Mesendoderm (in vitro differentiated cells): ENCODE measurements at regions not wholly inside any gene's neighbourhood (a gene's known extent, or its start where the extent isn't known, plus 50 kb on each side); places are given as distances from the start of the nearest gene placed in this dataset.
A peak's percentile ranks its signal among the peaks of the same experiment; 100 is the strongest.

Experiments used
- DNase-seq: peaks from one replicate; pipeline ENCODE4 v3.0.0; 2013
- H2AK5ac ChIP-seq: 2 replicates; pipeline ENCODE4 v1.6.1; 2013; ENCODE audit warnings: low read length, inconsistent platforms
- H2BK120ac ChIP-seq: 2 replicates; pipeline ENCODE4 v1.6.1; 2013; ENCODE audit warnings: low read depth, mild to moderate bottlenecking, low read length, moderate library complexity, mixed read lengths
- H2BK15ac ChIP-seq: replicated peaks from 2 replicates; pipeline ENCODE4 v1.6.1; 2013; ENCODE audit warnings: low read depth, mild to moderate bottlenecking, moderate library complexity
- H2BK5ac ChIP-seq: 2 replicates; pipeline ENCODE4 v1.6.1; 2013; ENCODE audit warnings: low read length, inconsistent platforms
- H3K18ac ChIP-seq: 2 replicates; pipeline ENCODE4 v1.6.1; 2013; ENCODE audit warnings: mild to moderate bottlenecking, low read length, mixed read lengths
- H3K23ac ChIP-seq: one replicate; pipeline ENCODE4 v1.6.1; 2013; ENCODE audit warnings: low read length
- H3K27ac ChIP-seq: 2 replicates; pipeline ENCODE4 v1.5.1; 2013; ENCODE audit warnings: low read depth, mild to moderate bottlenecking, inconsistent platforms, low read length, moderate library complexity
- H3K27me3 ChIP-seq: 2 replicates; pipeline ENCODE4 v1.6.1; 2013; ENCODE audit warnings: low read length, control low read depth, mild to moderate bottlenecking, inconsistent platforms; ENCODE audit not compliant: insufficient read depth, poor library complexity
- H3K36me3 ChIP-seq: 2 replicates; pipeline ENCODE4 v1.6.1; 2013; ENCODE audit warnings: low read length, inconsistent platforms; ENCODE audit not compliant: control insufficient read depth, insufficient read depth
- H3K4ac ChIP-seq: one replicate; pipeline ENCODE4 v1.6.1; 2013; ENCODE audit warnings: low read depth, mild to moderate bottlenecking, low read length, moderate library complexity
- H3K4me1 ChIP-seq: 2 replicates; pipeline ENCODE4 v1.6.1; 2013; ENCODE audit warnings: low read depth, low read length, inconsistent platforms; ENCODE audit not compliant: control insufficient read depth
- H3K4me2 ChIP-seq: 2 replicates; pipeline ENCODE4 v1.6.1; 2013; ENCODE audit warnings: low read length
- H3K4me3 ChIP-seq: 2 replicates; pipeline ENCODE4 v1.5.1; 2013; ENCODE audit warnings: mild to moderate bottlenecking, low read length
- H3K56ac ChIP-seq: one replicate; pipeline ENCODE4 v1.6.1; 2013; ENCODE audit warnings: low read length
- H3K79me1 ChIP-seq: 2 replicates; pipeline ENCODE4 v1.6.1; 2013; ENCODE audit warnings: low read length, inconsistent platforms
- H3K79me2 ChIP-seq: 2 replicates; pipeline ENCODE4 v1.6.1; 2013; ENCODE audit warnings: mild to moderate bottlenecking, low read length; ENCODE audit not compliant: control insufficient read depth, insufficient read depth
- H3K9ac ChIP-seq: 2 replicates; pipeline ENCODE4 v1.6.1; 2013; ENCODE audit warnings: low read length, inconsistent platforms
- H4K5ac ChIP-seq: one replicate; pipeline ENCODE4 v1.6.1; 2013; ENCODE audit warnings: low read length
- H4K8ac ChIP-seq: one replicate; pipeline ENCODE4 v1.6.1; 2013; ENCODE audit warnings: low read depth, mild to moderate bottlenecking, control low read depth, low read length, moderate library complexity
- whole genome bisulfite sequencing: extraction: QIAGEN DNeasy Blood & Tissue Kit; methylation state at CpG from one replicate; pipeline ENCODE4 v1.1.7; 2013; ENCODE audit warnings: low lambda C conversion rate, missing lambda C conversion rate; ENCODE audit not compliant: insufficient coverage; ENCODE audit errors: extremely low coverage; 5-methylcytosine and 5-hydroxymethylcytosine counted together

- peak overlapping the region; percentile 60 for H3K18ac ChIP-seq
Measured at GRCh38 chr3:94249491-94250079, 186.7 kb downstream of the NSUN3 start.

GRCh38 chr3:94251566-94251965 lies 188.7 kb downstream of the NSUN3 start:
- Histone ChIP-seq H3K18ac (no peak overlapping the region), H4K8ac (no peak overlapping the region), H3K56ac (peak overlapping the region; percentile 72), H3K36me3 (no peaks in the 10 kb centered on the region), H2BK120ac (no peak overlapping the region), H3K9ac (no peak overlapping the region), H3K4me1 (peaks cover 7% of the 10 kb centered on the region), H3K4me3 (no peak overlapping the region), H3K23ac (no peak overlapping the region), H2BK5ac (peak overlapping the region; percentile 52), H2AK5ac (no peak overlapping the region), H3K4ac (no peak overlapping the region), H3K79me2 (no peaks in the 10 kb centered on the region), H3K27ac (no peak overlapping the region), H3K79me1 (no peaks in the 10 kb centered on the region), H2BK15ac (no peak overlapping the region), H3K4me2 (no peak overlapping the region), H4K5ac (no peak overlapping the region), H3K27me3 (no peaks in the 10 kb centered on the region)
- WGBS = no CpG with 5 or more reads among the region's 1 CpG
- no peak for DNase-seq

More at GRCh38 chr3:94249491-94250079, 186.7 kb downstream of the NSUN3 start:
- no peak overlapping the region for H2BK15ac ChIP-seq
- no peak overlapping the region for H3K23ac ChIP-seq
- peak overlapping the region; percentile 77 for H2BK5ac ChIP-seq
- H3K79me1 ChIP-seq = no peaks in the 10 kb centered on the region
- H3K4me3 ChIP-seq = no peak overlapping the region
- no peak overlapping the region for H2BK120ac ChIP-seq
- WGBS = no CpG with 5 or more reads among the region's 5 CpGs
- H3K9ac ChIP-seq = peak overlapping the region; percentile 37
- peak overlapping the region; percentile 66 for H3K56ac ChIP-seq
- peak overlapping the region; percentile 6 for H3K4ac ChIP-seq
- H3K27me3 ChIP-seq = no peaks in the 10 kb centered on the region
- H3K4me1 ChIP-seq = peaks cover 3% of the 10 kb centered on the region
- H3K79me2 ChIP-seq = no peaks in the 10 kb centered on the region
- no peak overlapping the region for H3K27ac ChIP-seq
- no peak overlapping the region for H4K8ac ChIP-seq
- H4K5ac ChIP-seq = no peak overlapping the region
- H3K4me2 ChIP-seq = no peak overlapping the region
- H2AK5ac ChIP-seq = no peak overlapping the region
- H3K36me3 ChIP-seq = no peaks in the 10 kb centered on the region
- peak; percentile 88 for DNase-seq

GRCh38 chr3:94252316-94252715 lies 189.5 kb downstream of the NSUN3 start:
- no peak overlapping the region for H2BK15ac ChIP-seq
- no peak overlapping the region for H3K4me2 ChIP-seq
- no peaks in the 10 kb centered on the region for H3K27me3 ChIP-seq
- peaks cover 7% of the 10 kb centered on the region for H3K4me1 ChIP-seq
- peak overlapping the region; percentile 4 for H3K9ac ChIP-seq
- no peak overlapping the region for H3K4me3 ChIP-seq
- H3K56ac ChIP-seq = peak overlapping the region; percentile 72
- no peak overlapping the region for H4K8ac ChIP-seq
- no CpG with 5 or more reads among the region's 1 CpG for WGBS
- peak overlapping the region; percentile 79 for H3K4ac ChIP-seq
- peak overlapping the region; percentile 74 for H2BK120ac ChIP-seq
- H4K5ac ChIP-seq = no peak overlapping the region
- H3K23ac ChIP-seq = no peak overlapping the region
- H3K79me1 ChIP-seq = no peaks in the 10 kb centered on the region
- DNase-seq = peak; percentile 85
- no peak overlapping the region for H2AK5ac ChIP-seq
- no peaks in the 10 kb centered on the region for H3K36me3 ChIP-seq
- peak overlapping the region; percentile 52 for H3K27ac ChIP-seq
- peak overlapping the region; percentile 76 for H3K18ac ChIP-seq
- H2BK5ac ChIP-seq = peak overlapping the region; percentile 92
- no peaks in the 10 kb centered on the region for H3K79me2 ChIP-seq

- peak; percentile 95 for DNase-seq
- H2BK5ac ChIP-seq = peak overlapping the region; percentile 61
- no peaks in the 10 kb centered on the region for H3K27me3 ChIP-seq
- no peaks in the 10 kb centered on the region for H3K36me3 ChIP-seq
- peak overlapping the region; percentile 3 for H3K9ac ChIP-seq
- H3K4me2 ChIP-seq = no peak overlapping the region
- H3K23ac ChIP-seq = no peak overlapping the region
- no peak overlapping the region for H2BK120ac ChIP-seq
- H2AK5ac ChIP-seq = no peak overlapping the region
- H3K4ac ChIP-seq = peak overlapping the region; percentile 96
- peak overlapping the region; percentile 54 for H3K56ac ChIP-seq
- H3K27ac ChIP-seq = peak overlapping the region; percentile 60
- no peak overlapping the region for H3K4me3 ChIP-seq
- H3K4me1 ChIP-seq = peaks cover 10% of the 10 kb centered on the region
- H3K18ac ChIP-seq = peak overlapping the region; percentile 99
- no peaks in the 10 kb centered on the region for H3K79me2 ChIP-seq
- no CpG with 5 or more reads among the region's 5 CpGs for WGBS
- H2BK15ac ChIP-seq = peak overlapping the region; percentile 97
- no peak overlapping the region for H4K5ac ChIP-seq
- H4K8ac ChIP-seq = no peak overlapping the region
- H3K79me1 ChIP-seq = no peaks in the 10 kb centered on the region
Measured at GRCh38 chr3:94256888-94257813, 194.3 kb downstream of the NSUN3 start.

GRCh38 chr3:94258851-94259250 lies 196.0 kb downstream of the NSUN3 start:
- H3K56ac ChIP-seq = peak overlapping the region; percentile 69
- no peak overlapping the region for H3K4me2 ChIP-seq
- peak overlapping the region; percentile 92 for H2BK5ac ChIP-seq
- no peaks in the 10 kb centered on the region for H3K79me1 ChIP-seq
- H4K5ac ChIP-seq = no peak overlapping the region
- no peak overlapping the region for H4K8ac ChIP-seq
- no peak overlapping the region for H3K23ac ChIP-seq
- peak overlapping the region; percentile 34 for H3K18ac ChIP-seq
- peak overlapping the region; percentile 31 for H2BK120ac ChIP-seq
- no peaks in the 10 kb centered on the region for H3K79me2 ChIP-seq
- no peaks in the 10 kb centered on the region for H3K36me3 ChIP-seq
- peak overlapping the region; percentile 77 for H2AK5ac ChIP-seq
- peak overlapping the region; percentile 75 for H3K27ac ChIP-seq
- peak overlapping the region; percentile 42 for H3K4ac ChIP-seq
- no peaks in the 10 kb centered on the region for H3K27me3 ChIP-seq
- DNase-seq = peak; percentile 67
- no peak overlapping the region for H3K9ac ChIP-seq
- no peak overlapping the region for H2BK15ac ChIP-seq
- no peak overlapping the region for H3K4me3 ChIP-seq
- H3K4me1 ChIP-seq = peaks cover 10% of the 10 kb centered on the region
